PC-3 (cell line): ENCODE measurements at regions not wholly inside any gene's neighbourhood (a gene's known extent, or its start where the extent isn't known, plus 50 kb on each side); places are given as distances from the start of the nearest gene placed in this dataset.

Experiments
- ATAC-seq: fragments of 200-7000 bp; cut with Tn5 transposase; 2 replicates; pipeline ENCODE4 v1.9.1; 2020; ENCODE audit warnings: mild to moderate bottlenecking, moderate library complexity
- BruUV-seq: library from RNA; stranded (reverse); fragments of 400-500 nt; replicated peaks from 2 replicates; lab custom pipeline; 2021; lab: Mats Ljungman, UMichigan
- CTCF ChIA-PET: fragments of 300-600 bp; sonication (Branson Sonifier 250); formaldehyde crosslinking; loops from one replicate; lab custom pipeline; 2022; ENCODE audit warnings: antibody characterized with exemption; lab: Charles Lee
- POLR2A ChIA-PET: fragments of 300-600 bp; sonication (Branson Sonifier 250); formaldehyde crosslinking; loops from one replicate; lab custom pipeline; 2022; ENCODE audit warnings: antibody characterized with exemption; ENCODE audit not compliant: unreplicated experiment; lab: Charles Lee
- DNase-seq: peaks from one replicate; pipeline ENCODE4 v3.0.0-alpha.2; 2015
- H2AFZ ChIP-seq: fragments of 300-600 bp; sonication (generic); 2 replicates; pipeline ENCODE4 v1.6.0; 2016; ENCODE audit warnings: antibody characterized with exemption, low read length
- H3F3A ChIP-seq: fragments of 300-600 bp; sonication (generic); one replicate; pipeline ENCODE4 v1.6.0; 2017; ENCODE audit warnings: antibody characterized with exemption, low read length, control low read depth, mild to moderate bottlenecking; ENCODE audit not compliant: unreplicated experiment
- H3K27ac ChIP-seq: fragments of 300-600 bp; sonication (generic); 2 replicates; pipeline ENCODE4 v1.5.1; 2016; ENCODE audit warnings: mild to moderate bottlenecking, low read length
- H3K27me3 ChIP-seq: fragments of 300-600 bp; sonication (generic); 2 replicates; pipeline ENCODE4 v1.6.1; 2016; ENCODE audit warnings: low read length, mixed read lengths
- H3K36me3 ChIP-seq: fragments of 300-600 bp; sonication (generic); 2 replicates; pipeline ENCODE4 v1.6.1; 2016; ENCODE audit warnings: low read depth, mixed run types, low read length, mixed read lengths
- H3K4me1 ChIP-seq: fragments of 300-600 bp; sonication (generic); 2 replicates; pipeline ENCODE4 v1.5.1; 2016; ENCODE audit warnings: low read length; ENCODE audit not compliant: insufficient read depth
- H3K4me2 ChIP-seq: fragments of 300-600 bp; sonication (generic); 2 replicates; pipeline ENCODE4 v1.6.0; 2016; ENCODE audit warnings: low read length
- H3K4me3 ChIP-seq: fragments of 300-600 bp; sonication (generic); 2 replicates; pipeline ENCODE4 v1.5.1; 2016; ENCODE audit warnings: mild to moderate bottlenecking, low read length, mixed read lengths
- H3K79me2 ChIP-seq: fragments of 300-600 bp; sonication (generic); 2 replicates; pipeline ENCODE4 v1.6.1; 2017; ENCODE audit warnings: low read length, mixed read lengths
- H3K9ac ChIP-seq: fragments of 300-600 bp; sonication (generic); 2 replicates; pipeline ENCODE4 v1.6.0; 2016; ENCODE audit warnings: mild to moderate bottlenecking, low read length
- H3K9me2 ChIP-seq: fragments of 300-600 bp; sonication (generic); replicated peaks from 2 replicates; pipeline ENCODE4 v1.6.1; 2016; ENCODE audit warnings: mixed run types, low read length, mixed read lengths
- H3K9me3 ChIP-seq: fragments of 300-600 bp; sonication (generic); 2 replicates; pipeline ENCODE4 v1.6.1; 2016; ENCODE audit warnings: low read length, mixed read lengths
- H4K20me1 ChIP-seq: fragments of 300-600 bp; sonication (generic); 2 replicates; pipeline ENCODE4 v1.6.1; 2016; ENCODE audit warnings: low read length, mixed read lengths
- EZH2 ChIP-seq: fragments of 300-600 bp; sonication (generic); IDR thresholded peaks from one replicate; pipeline ENCODE4 v1.6.1; 2017; ENCODE audit warnings: antibody characterized with exemption, mild to moderate bottlenecking, low read length; ENCODE audit not compliant: unreplicated experiment
- EZH2phosphoT487 ChIP-seq: fragments of 300-600 bp; sonication (generic); IDR thresholded peaks from 2 replicates; pipeline ENCODE4 v1.6.1; 2018; ENCODE audit warnings: mild to moderate bottlenecking, antibody characterized with exemption, low read length, borderline replicate concordance
- intact Hi-C: fragments of 100-400 bp; cut with micrococcal nuclease; formaldehyde crosslinking; loops from 2 replicates; pipeline ENCODE4 v1.9.0; 2023
- TF ChIP-seq, protein P1 (sequence below): fragments of 300-600 bp; sonication (generic); conservative IDR thresholded peaks from 2 replicates; pipeline ENCODE4 v1.5.1; 2017; ENCODE audit warnings: antibody characterized with exemption, low read depth, mild to moderate bottlenecking, low read length

DNA sequence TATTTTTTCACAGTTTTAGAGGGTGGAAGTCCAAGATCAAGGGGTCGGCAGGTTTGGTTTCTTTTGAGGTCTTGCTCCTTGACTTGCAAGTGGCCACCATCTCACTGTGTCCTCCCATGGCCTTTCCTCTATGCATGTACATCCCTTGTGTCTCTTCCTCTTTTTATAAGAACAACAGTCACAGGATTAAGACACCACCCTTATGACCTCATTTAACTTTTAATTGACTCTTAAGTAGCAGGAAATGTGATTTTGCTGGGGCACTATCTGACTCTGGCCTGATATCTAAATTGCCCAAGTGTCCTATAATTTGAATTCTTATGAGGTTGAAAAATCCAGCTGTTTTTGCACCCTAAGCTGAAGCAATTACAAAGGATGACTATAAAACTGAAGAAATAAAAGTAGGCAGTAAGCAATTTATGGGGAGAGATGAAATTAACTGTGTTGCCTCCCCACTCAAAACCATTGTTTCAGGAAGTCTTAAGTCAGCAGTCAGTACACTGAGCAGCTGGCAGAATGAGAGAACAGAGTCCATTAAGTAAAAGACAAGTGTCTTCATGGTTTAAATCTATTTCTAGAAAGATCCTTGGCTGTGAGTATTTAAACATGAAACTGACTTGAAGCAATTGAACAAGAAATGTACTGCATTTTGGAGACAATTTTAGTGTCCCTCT is 601.3 kb downstream of the SPRY1 start:
- TF ChIP-seq EZH2 (no peak), EZH2phosphoT487 (no peak)
- TF ChIP-seq, protein P1, sequence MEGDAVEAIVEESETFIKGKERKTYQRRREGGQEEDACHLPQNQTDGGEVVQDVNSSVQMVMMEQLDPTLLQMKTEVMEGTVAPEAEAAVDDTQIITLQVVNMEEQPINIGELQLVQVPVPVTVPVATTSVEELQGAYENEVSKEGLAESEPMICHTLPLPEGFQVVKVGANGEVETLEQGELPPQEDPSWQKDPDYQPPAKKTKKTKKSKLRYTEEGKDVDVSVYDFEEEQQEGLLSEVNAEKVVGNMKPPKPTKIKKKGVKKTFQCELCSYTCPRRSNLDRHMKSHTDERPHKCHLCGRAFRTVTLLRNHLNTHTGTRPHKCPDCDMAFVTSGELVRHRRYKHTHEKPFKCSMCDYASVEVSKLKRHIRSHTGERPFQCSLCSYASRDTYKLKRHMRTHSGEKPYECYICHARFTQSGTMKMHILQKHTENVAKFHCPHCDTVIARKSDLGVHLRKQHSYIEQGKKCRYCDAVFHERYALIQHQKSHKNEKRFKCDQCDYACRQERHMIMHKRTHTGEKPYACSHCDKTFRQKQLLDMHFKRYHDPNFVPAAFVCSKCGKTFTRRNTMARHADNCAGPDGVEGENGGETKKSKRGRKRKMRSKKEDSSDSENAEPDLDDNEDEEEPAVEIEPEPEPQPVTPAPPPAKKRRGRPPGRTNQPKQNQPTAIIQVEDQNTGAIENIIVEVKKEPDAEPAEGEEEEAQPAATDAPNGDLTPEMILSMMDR = no peak
- Histone ChIP-seq H3K4me3 (no peak overlapping the region), H3K9me2 (no peaks in the 10 kb centered on the region), H3K4me2 (no peak overlapping the region), H3K27me3 (no peaks in the 10 kb centered on the region), H4K20me1 (no peaks in the 10 kb centered on the region), H3K9ac (no peak overlapping the region), H3F3A (no peaks in the 10 kb centered on the region), H3K9me3 (no peaks in the 10 kb centered on the region), H3K4me1 (peaks cover 9% of the 10 kb centered on the region; the same call in 1 of the 2 replicates), H3K79me2 (no peaks in the 10 kb centered on the region), H3K27ac (no peak overlapping the region), H3K36me3 (no peaks in the 10 kb centered on the region), H2AFZ (no peak overlapping the region)
- CTCF ChIA-PET = no interaction called here
- no TSS peak for BruUV-seq
- no peak for ATAC-seq
- no peak for DNase-seq
- POLR2A ChIA-PET = no interaction called here
- intact Hi-C loops = no loop called here

DNA sequence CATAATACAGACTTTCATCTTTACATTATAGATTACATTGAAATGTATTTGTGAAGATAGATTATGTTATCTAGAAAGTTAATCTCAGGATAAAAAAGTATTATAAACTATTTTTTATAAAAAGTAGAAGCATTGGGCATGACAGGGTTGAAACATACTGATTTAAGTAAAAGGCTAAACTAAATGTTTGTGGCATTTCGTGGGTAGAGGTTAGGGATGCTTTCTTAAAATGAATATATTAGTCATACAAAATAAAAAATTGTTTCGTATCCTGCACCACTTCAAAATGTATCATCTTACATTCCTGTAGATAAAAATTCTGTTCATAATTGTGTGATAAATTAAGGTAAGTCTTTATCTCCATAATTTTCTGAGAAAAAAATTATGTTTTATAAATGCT is 603.6 kb downstream of the SPRY1 start:
- Histone ChIP-seq H2AFZ (no peak overlapping the region), H3K4me1 (peaks cover 9% of the 10 kb centered on the region; the same call in 1 of the 2 replicates), H3K9me3 (no peaks in the 10 kb centered on the region), H3K9ac (no peak overlapping the region), H3K9me2 (no peaks in the 10 kb centered on the region), H4K20me1 (no peaks in the 10 kb centered on the region), H3K4me2 (no peak overlapping the region), H3K4me3 (no peak overlapping the region), H3F3A (no peaks in the 10 kb centered on the region), H3K36me3 (no peaks in the 10 kb centered on the region), H3K27ac (no peak overlapping the region), H3K79me2 (no peaks in the 10 kb centered on the region), H3K27me3 (no peaks in the 10 kb centered on the region)
- ChIA-PET POLR2A (no interaction called here), CTCF (no interaction called here)
- BruUV-seq = no TSS peak
- ATAC-seq (no peak), DNase-seq (no peak)
- intact Hi-C loops = no loop called here
- TF ChIP-seq, protein P1 = no peak
- TF ChIP-seq EZH2 = no peak
- TF ChIP-seq EZH2phosphoT487 = no peak

GRCh38 chr4:124015766-124016165 is 619.2 kb downstream of the SPRY1 start:
- intact Hi-C loops = no loop called here
- Histone ChIP-seq H3K36me3 (no peaks in the 10 kb centered on the region), H3K27me3 (no peaks in the 10 kb centered on the region), H4K20me1 (no peaks in the 10 kb centered on the region), H2AFZ (no peak overlapping the region), H3K4me2 (no peak overlapping the region), H3K79me2 (no peaks in the 10 kb centered on the region), H3K4me1 (no peaks in the 10 kb centered on the region), H3K27ac (no peak overlapping the region), H3F3A (no peaks in the 10 kb centered on the region), H3K9me2 (no peaks in the 10 kb centered on the region), H3K9ac (no peak overlapping the region), H3K4me3 (no peak overlapping the region), H3K9me3 (no peaks in the 10 kb centered on the region)
- ChIA-PET POLR2A (no interaction called here), CTCF (no interaction called here)
- no peak for DNase-seq
- TF ChIP-seq, protein P1 = no peak
- TF ChIP-seq EZH2phosphoT487 (no peak), EZH2 (no peak)
- BruUV-seq = no TSS peak
- no peak for ATAC-seq
